K562 (cell line): ENCODE measurements at regions not wholly inside any gene's neighbourhood (a gene's known extent, or its start where the extent isn't known, plus 50 kb on each side); places are given as distances from the start of the nearest gene placed in this dataset.

Source experiments
- ATAC-seq: fragments of 200-7000 bp; cut with Tn5 transposase; 3 replicates; pipeline ENCODE4 v1.9.1; 2020; ENCODE audit warnings: moderate library complexity
- BruUV-seq: library from RNA; stranded (reverse); fragments of 400-500 nt; replicated peaks from 2 replicates; lab custom pipeline; 2021; lab: Mats Ljungman, UMichigan
- CTCF ChIA-PET: fragments of 300-600 bp; formaldehyde crosslinking; extraction: SDS; loops from one replicate; lab custom pipeline; 2021; ENCODE audit warnings: low intra/inter-chr PET ratio; lab: Yijun Ruan, JAX
- POLR2A ChIA-PET: fragments of 300-600, 350-650 bp; sonication (Branson Sonifier 250); formaldehyde crosslinking; extraction: SDS; loops from one replicate; lab custom pipeline; 2021; ENCODE audit warnings: antibody characterized with exemption, inconsistent platforms; lab: Yijun Ruan, JAX
- DNase-seq, 4 experiments: peaks; one replicate each; pipeline versions ENCODE4 v3.0.0 to v3.0.0-alpha.2; 2011 to 2018; ENCODE audit warnings: low spot score in 3 of 4, mixed read lengths in 3 of 4; ENCODE audit errors: extremely low read depth in 1 of 4
- FAIRE-seq: peaks from 2 replicates; lab custom pipeline; 2011; peaks lifted over from hg19 to GRCh38; lab: Jason Lieb, UNC
- H2AFZ ChIP-seq: 2 replicates; pipeline ENCODE4 v1.6.0; 2011; ENCODE audit warnings: low read depth, low read length, control low read depth, inconsistent platforms
- H3K27ac ChIP-seq: fragments of 200-600 bp; 3 replicates; pipeline ENCODE4 v1.8.0; 2011; ENCODE audit warnings: low read depth, mild to moderate bottlenecking, control low read depth, inconsistent platforms, low read length, moderate library complexity, mixed read lengths; ENCODE audit errors: extremely low read depth
- H3K27me3 ChIP-seq, 2 experiments: fragments of 300-600 bp in 1 of 2; 2 replicates in 1 of 2; 3 replicates in 1 of 2; pipeline versions ENCODE4 v1.6.0 to v1.8.0; 2011; ENCODE audit warnings: inconsistent platforms in 2 of 2, low read length in 2 of 2, mild to moderate bottlenecking in 1 of 2, mixed read lengths in 1 of 2, moderate library complexity in 1 of 2; ENCODE audit not compliant: control insufficient read depth in 2 of 2, insufficient read depth in 2 of 2
- H3K36me3 ChIP-seq: fragments of 300-600 bp; 3 replicates; pipeline ENCODE4 v1.8.0; 2011; ENCODE audit warnings: mild to moderate bottlenecking, low read length, inconsistent platforms; ENCODE audit not compliant: control insufficient read depth, insufficient read depth
- H3K4me1 ChIP-seq, 2 experiments: fragments of 200-600 bp in 1 of 2; replicated peaks in 1 of 2; 2 replicates in 1 of 2; 3 replicates in 1 of 2; pipeline versions ENCODE4 v1.5.1 to v1.8.0; 2011; ENCODE audit warnings: inconsistent platforms in 2 of 2, low read length in 2 of 2, mild to moderate bottlenecking in 1 of 2, mixed read lengths in 1 of 2, moderate library complexity in 1 of 2; ENCODE audit not compliant: control insufficient read depth in 2 of 2, insufficient read depth in 2 of 2
- H3K4me2 ChIP-seq: 2 replicates; pipeline ENCODE4 v1.6.1; 2011; ENCODE audit warnings: low read length, control low read depth, inconsistent platforms, mixed read lengths; ENCODE audit not compliant: insufficient read depth
- H3K4me3 ChIP-seq: fragments of 200-600 bp; sonication (generic), shearing (Covaris generic); 2 replicates; pipeline ENCODE4 v1.5.1; 2016; ENCODE audit warnings: control low read depth, inconsistent platforms
- H3K79me2 ChIP-seq: fragments of 200-600 bp; 3 replicates; pipeline ENCODE4 v1.8.0; 2011; ENCODE audit warnings: low read length, inconsistent platforms; ENCODE audit not compliant: control insufficient read depth, insufficient read depth
- H3K9ac ChIP-seq, 2 experiments: 2 replicates each; pipeline versions ENCODE4 v1.6.0 to v1.6.1; 2011; ENCODE audit warnings: low read depth in 2 of 2, low read length in 2 of 2, control low read depth in 1 of 2, inconsistent platforms in 1 of 2, mild to moderate bottlenecking in 1 of 2, mixed read lengths in 1 of 2; ENCODE audit not compliant: insufficient read depth in 1 of 2
- H3K9me1 ChIP-seq: one replicate; pipeline ENCODE4 v1.6.0; 2011; ENCODE audit warnings: inconsistent platforms, mild to moderate bottlenecking, low read length, moderate library complexity; ENCODE audit not compliant: control insufficient read depth, insufficient read depth
- H3K9me3 ChIP-seq: replicated peaks from 2 replicates; pipeline ENCODE4 v1.5.1; 2011; ENCODE audit warnings: low read depth, low read length, inconsistent platforms; ENCODE audit not compliant: control insufficient read depth, insufficient read depth
- H4K20me1 ChIP-seq: replicated peaks from 2 replicates; pipeline ENCODE4 v1.6.1; 2011; ENCODE audit warnings: low read length, inconsistent platforms, mixed read lengths; ENCODE audit not compliant: control insufficient read depth, insufficient read depth
- BHLHE40 ChIP-seq: IDR thresholded peaks from 2 replicates; pipeline ENCODE4 v1.6.1; 2011; ENCODE audit warnings: low read length, improper control_type of control experiment
- HDGF ChIP-seq: fragments of 450-650 bp; IDR thresholded peaks from 2 replicates; pipeline ENCODE4 v1.6.1; 2016
- HOXB6 ChIP-seq: fragments of 250-450 bp; sonication (Bioruptor Pico); IDR thresholded peaks from 2 replicates; pipeline ENCODE4 v1.5.1; 2022; ENCODE audit warnings: mild to moderate bottlenecking, borderline replicate concordance
- MAFK ChIP-seq: IDR thresholded peaks from 2 replicates; pipeline ENCODE4 v1.6.1; 2011; ENCODE audit warnings: low read length, improper control_type of control experiment
- PRPF4 ChIP-seq: fragments of 200-400 bp; formaldehyde crosslinking; IDR thresholded peaks from one replicate; pipeline ENCODE4 v1.6.1; 2017; ENCODE audit warnings: low read length, low read depth, mild to moderate bottlenecking; ENCODE audit not compliant: insufficient read depth, poor library complexity, severe bottlenecking
- RBBP5 ChIP-seq: fragments of 200-600 bp; sonication (generic); IDR thresholded peaks from 2 replicates; pipeline ENCODE4 v1.6.1; 2012; ENCODE audit warnings: borderline replicate concordance, mild to moderate bottlenecking, low read length, control low read depth, inconsistent platforms; ENCODE audit not compliant: insufficient read depth, poor library complexity, severe bottlenecking
- RBM14 ChIP-seq: fragments of 200-400 bp; formaldehyde crosslinking; IDR thresholded peaks from 2 replicates; pipeline ENCODE4 v1.6.1; 2018; ENCODE audit warnings: low read depth, mild to moderate bottlenecking, low read length, moderate library complexity, borderline replicate concordance; ENCODE audit not compliant: insufficient read depth
- YBX1 ChIP-seq: fragments of 450-650 bp; IDR thresholded peaks from 2 replicates; pipeline ENCODE4 v1.7.1; 2016; ENCODE audit warnings: mild to moderate bottlenecking
- ZKSCAN3 ChIP-seq: fragments of 250-450 bp; sonication (Bioruptor Pico); IDR thresholded peaks from 2 replicates; pipeline ENCODE4 v1.4.0; 2020
- ZNF282 ChIP-seq: sonication (generic); formaldehyde crosslinking; IDR thresholded peaks from 2 replicates; pipeline ENCODE4 v1.8.1; 2023; ENCODE audit warnings: missing genetic modification reagents
- WGBS: fragments of 100-300 bp; shearing (Covaris generic); methylation state at CpG from one replicate; pipeline ENCODE4 v1.1.6; 2016; ENCODE audit warnings: low coverage, mixed read lengths; ENCODE audit not compliant: insufficient coverage; ENCODE audit errors: missing lambda C conversion rate; 5-methylcytosine and 5-hydroxymethylcytosine counted together
- in situ Hi-C: fragments of 300-500 bp; cut with MboI; formaldehyde crosslinking; loops from 4 replicates; pipeline ENCODE4 v1.15.0; 2018; ENCODE audit warnings: inconsistent platforms, mixed read lengths
- intact Hi-C: fragments of 100-400 bp; cut with micrococcal nuclease; formaldehyde crosslinking; loops from 2 replicates; pipeline ENCODE4 v1.14.2; 2022

- TF ChIP-seq PRPF4, result no peak
- TF ChIP-seq HOXB6 (CRISPR knock-in tag), result no peak
- no peak for TF ChIP-seq BHLHE40
- TF ChIP-seq RBBP5, result no peak
- TF ChIP-seq HDGF, result no peak
- no peak for TF ChIP-seq MAFK
- no peak for TF ChIP-seq YBX1
- no peak for TF ChIP-seq RBM14
- TF ChIP-seq ZNF282 (CRISPR knock-in tag), result no peak
- no peak for TF ChIP-seq ZKSCAN3 (CRISPR knock-in tag)
- DNase-seq (no peak), ATAC-seq (no peak), FAIRE-seq (no peak)
- no peaks in the 10 kb centered on the region for H3K79me2 ChIP-seq
- no peak overlapping the region for H3K27ac ChIP-seq
- no TSS peak for BruUV-seq
- no peaks in the 10 kb centered on the region for H3K27me3 ChIP-seq
- H3K9ac ChIP-seq, result no peak overlapping the region
- CTCF ChIA-PET, result no interaction called here
- H4K20me1 ChIP-seq, result no peaks in the 10 kb centered on the region
- no peaks in the 10 kb centered on the region for H3K36me3 ChIP-seq
- 0% methylated on average over 1 of the region's 1 CpG for WGBS
- no peaks in the 10 kb centered on the region for H3K4me1 ChIP-seq
- no peak overlapping the region for H3K4me2 ChIP-seq
- no peak overlapping the region for H2AFZ ChIP-seq
- H3K4me3 ChIP-seq, result no peak overlapping the region
- POLR2A ChIA-PET, result no interaction called here
- intact Hi-C loops (no loop called here), in situ Hi-C loops (no loop called here)
- no peaks in the 10 kb centered on the region for H3K9me1 ChIP-seq
- H3K9me3 ChIP-seq, result no peaks in the 10 kb centered on the region
Measured at GRCh38 chr16:76931186-76931585, 259.8 kb upstream of the MON1B start.
